HG02678 (cell line): ENCODE measurements at regions not wholly inside any gene's neighbourhood (a gene's known extent, or its start where the extent isn't known, plus 50 kb on each side); places are given as distances from the start of the nearest gene placed in this dataset.
"Not testable (repeated sequence)": the region's sequence is repeated elsewhere in the genome, so short reads cannot be mapped to it uniquely, and the experiment has no call there.

ENCODE experiments used
- ATAC-seq: cut with Tn5 transposase; IDR thresholded peaks from one replicate; pipeline ENCODE4 v1.9.1; 2021; ENCODE audit warnings: mild to moderate bottlenecking, moderate library complexity; ENCODE audit not compliant: unreplicated experiment

DNA sequence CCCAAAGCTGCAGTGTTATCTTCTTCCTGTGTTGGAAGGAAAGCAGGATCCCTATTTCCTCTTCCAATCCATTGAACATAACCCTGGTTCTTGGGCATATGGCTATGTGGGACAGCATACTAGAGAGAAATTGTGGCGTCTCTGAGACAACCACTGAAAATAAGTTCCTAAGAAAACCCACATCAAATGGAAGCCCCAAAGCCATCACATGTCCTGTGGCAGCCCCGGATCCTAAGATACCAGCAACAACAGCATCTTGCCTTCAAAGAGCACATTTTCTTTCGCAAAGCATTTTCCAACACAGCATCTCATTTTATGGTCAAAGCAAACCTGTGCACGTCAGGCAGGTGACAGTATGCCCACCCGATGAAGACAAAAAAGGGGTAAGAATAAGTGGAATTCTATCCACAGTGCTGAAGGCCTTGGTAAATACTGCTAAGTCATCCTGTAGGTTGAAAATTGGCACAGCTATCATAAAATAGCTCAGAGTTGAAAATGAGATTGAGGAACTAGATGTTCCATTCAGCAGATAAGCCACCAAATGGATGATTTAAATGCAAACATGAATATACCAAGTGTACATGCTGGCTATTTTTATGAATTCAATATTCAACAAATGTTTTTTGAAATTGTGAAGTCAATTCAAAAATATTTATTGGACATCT lies 232.2 kb downstream of the DLEU7 start:
- ATAC-seq: no peak

DNA sequence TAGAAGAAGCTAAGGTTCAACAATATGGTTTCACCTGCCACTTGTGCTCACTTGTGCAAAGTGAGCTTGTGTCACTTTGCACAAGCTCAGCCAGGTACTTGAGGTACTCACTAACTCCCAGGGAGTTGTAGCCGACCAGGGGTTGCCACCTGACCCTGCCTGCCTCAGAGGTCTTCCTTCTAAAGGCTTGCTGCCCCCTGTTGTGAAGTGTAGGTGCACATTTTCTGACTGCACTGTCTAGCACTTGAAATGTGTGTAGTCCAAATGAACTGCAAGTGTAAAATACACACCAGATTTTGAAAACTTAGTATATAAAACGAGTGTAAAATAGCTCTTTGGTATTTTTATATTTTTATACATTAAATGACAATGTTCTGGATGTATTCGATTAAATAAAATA lies 230.8 kb downstream of the DLEU7 start:
- ATAC-seq: no peak

DNA sequence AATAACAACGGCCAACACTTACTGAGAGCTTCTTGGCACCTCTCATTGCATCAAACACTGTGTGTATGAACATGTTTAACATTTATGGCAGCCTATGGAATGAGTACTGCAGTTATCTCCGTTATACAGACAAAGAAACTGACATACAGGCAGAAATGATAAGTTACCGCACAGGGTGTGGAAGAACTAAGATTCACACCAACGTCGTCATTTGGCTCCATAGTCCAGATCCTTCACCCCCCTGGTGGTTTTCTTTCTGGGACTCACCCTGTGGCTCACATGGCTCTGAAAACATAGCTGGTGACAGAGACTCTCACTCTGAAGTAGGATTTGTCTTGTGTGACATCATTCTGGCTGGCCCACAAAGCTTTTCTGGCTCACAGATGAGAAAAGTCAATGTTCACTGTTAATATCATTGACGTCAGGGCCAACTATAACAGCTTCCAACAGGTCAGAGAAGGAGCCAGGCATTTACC lies 230.1 kb downstream of the DLEU7 start:
- ATAC-seq: no peak

DNA sequence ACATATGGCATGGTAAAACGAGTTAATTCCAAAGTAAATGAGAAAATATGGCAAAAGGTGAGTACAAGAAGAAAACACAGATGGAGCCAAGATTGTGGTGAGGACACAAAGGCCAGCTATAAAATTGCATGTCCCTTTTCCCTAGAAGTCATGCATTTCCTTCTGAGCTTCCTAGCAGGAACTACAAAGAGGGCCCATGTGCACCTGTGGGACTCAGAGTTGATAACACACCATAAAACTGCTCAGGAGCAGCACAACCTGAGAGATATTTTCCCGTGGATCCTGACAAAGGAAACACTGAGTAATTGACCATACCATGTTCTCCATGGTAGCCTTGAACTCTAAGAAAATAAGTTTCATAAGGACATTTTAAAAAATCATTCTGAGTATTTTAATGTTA lies 228.3 kb downstream of the DLEU7 start:
- ATAC-seq: no peak

DNA sequence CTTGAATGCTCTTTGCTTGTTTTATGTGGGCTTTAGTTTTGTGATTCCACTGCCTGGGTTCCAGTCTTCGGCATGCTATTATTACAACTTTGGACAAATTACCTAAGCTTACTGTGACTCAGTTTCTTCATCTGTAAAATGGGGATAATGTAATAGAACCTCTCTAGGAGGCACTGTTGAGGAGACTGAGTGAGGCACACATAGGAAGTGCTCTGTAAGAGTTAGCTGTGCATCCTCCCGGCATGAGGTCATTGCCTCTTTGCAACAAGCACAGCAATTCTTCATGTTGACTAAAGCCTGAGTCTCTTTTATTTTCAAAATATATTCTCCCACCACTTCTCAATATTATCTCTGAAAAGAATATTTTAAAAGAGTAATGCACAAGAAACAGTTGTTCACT lies 227.4 kb downstream of the DLEU7 start:
- ATAC-seq: no peak

DNA sequence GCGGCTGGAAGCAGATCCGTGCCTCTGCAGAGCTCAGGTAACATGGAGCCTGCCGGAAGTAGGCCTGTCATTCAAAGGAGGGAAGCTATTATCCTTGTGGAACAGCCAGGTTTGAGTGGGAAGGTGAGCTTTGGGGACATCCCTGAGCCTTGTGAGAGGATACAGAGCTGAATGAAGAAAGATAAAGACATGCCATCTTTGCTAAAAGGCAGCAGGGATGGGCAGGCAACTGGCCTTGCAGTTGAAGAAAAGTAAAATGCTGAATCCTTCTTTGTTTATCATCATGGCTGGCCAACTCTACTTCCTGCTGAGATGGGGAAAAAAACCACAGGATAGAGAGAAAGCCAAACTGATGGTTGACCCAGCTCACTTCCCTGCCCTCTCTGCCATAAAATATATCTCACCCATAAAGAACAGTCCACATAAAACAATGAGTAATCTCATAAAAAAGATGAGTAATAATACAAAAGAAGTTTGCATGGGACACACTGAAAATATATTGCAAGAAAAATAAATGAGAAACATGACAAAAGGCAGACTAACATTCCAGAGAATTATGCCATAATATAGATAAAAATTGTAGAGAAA lies 226.3 kb downstream of the DLEU7 start:
- ATAC-seq: no peak

DNA sequence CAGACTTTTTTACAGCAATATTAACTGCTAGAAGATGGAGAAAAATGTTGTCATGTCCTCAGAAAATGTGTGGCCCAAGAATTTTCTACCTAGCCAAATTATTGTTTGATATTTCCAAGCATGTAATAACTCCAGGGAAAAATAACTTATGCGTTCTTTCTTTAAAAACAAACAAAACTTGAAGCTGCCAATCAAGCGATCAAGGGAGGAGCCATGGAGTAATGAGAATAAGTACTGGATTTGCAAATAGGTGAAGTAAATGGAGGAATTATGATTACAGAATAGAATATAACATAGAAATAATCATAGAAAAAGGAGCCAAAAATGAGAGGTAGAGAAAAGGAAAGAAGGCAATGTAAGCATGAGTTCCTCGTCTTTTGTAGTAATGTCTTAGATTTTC lies 225.3 kb downstream of the DLEU7 start:
- ATAC-seq: no peak

DNA sequence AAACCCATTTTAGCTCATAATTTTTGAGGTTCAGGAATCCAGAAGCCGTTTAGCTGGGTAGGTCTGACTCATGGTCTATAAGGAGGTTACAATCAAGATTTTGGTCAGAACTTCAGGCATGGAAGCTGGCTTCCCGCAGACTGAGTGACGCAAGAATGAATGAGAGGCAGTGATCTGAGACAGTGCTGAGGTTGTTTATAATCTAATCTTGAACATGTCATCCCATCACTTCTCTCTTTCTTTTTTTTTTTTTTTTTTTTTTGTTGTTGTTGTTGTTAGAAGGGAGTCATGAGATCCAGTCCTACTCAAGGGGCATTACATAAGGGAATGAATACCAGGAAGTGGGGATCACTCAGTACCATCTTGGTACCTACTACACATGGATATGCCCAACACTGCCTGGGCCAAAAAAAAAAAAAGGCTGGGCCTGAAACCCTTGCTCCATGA lies 217.4 kb downstream of the DLEU7 start:
- no peak for ATAC-seq

DNA sequence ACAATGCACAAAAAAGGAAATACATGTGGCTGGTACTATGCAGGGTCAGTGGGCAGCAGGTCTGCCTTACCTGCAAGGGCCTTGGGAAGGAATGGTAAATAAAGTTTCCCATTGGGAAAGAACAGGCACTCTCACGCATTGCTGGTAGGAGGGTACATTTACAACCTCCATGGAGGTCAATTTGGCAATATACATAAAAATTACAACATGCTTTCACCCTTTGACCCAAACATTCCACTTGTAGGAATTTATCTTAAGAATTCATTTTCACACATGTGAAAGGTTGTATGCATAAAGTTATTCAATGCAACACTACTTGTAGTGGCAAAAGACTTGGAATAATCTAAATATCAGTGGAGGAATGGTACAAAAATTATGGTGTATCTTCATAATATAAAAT lies 216.4 kb downstream of the DLEU7 start:
- no peak for ATAC-seq

DNA sequence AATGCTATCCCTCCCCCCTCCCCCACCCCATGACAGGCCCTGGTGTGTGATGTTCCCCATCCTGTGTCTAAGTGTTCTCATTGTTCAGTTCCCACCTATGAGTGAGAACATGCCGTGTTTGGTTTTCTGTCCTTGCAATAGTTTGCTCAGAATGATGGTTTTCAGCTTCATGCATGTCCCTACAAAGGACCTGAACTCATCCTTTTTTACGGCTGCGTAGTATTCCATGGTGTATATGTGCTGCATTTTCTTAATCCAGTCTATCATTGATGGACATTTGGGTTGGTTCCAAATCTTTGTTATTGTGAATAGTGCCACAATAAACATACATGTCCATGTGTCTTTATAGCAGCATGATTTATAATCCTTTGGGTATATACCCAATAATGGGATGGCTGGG lies 215.0 kb downstream of the DLEU7 start:
- ATAC-seq: not testable (repeated sequence)

DNA sequence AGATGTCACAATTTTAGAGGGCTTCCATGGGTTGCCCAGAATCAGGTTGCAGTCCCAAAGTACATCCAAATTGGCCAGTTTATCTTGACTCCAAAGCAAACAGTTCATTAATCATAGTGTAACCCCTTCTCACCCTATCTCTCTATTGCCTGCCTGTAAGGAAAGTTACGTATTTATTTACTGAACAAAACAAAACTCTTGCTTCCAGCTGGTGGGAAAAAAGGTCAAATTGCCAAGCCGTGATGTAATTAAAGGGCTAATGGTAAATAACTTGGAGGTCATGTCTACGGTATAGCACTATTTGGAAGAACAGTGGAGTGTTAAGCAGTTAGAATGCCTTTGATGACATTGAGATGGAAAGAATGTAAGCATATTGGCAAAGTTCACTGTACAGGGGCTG lies 214.0 kb downstream of the DLEU7 start:
- ATAC-seq: no peak

DNA sequence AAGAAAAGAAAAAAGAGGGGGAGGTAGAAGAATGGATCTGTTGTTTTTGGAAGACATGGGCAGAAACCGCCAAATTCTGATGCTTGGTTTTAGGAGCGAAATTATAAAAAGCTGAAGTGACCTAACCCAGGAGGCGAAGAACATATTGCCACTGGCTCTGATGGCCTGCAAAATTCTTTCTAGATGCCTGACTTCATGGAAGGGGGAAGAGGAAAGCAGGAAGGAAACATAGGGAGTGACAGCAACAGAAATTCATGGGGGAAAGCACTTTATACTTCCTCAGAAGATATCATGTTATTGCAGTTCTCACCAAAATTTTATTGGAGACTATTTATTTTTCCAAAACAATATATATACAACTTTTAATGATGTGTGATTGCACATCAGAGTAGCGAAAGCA lies 213.5 kb downstream of the DLEU7 start:
- ATAC-seq: no peak

DNA sequence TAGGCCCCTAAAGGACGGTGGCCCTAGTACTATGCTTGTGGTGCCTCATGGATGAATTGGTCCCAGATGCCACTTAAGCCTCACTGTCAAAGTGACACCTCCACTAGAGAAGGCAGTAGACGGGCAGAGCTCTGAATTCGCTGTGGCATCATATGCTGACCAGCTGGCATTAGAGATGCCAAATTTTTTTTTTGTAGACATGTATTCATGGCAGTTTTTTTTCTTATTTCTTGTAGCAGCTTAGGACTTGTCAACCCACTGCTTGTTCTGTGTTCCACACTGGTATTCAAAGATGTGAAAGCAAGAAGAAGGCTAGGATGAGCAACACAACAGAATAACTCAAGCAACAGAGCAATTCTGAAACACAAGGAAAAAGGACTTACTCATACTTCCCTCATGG lies 212.5 kb downstream of the DLEU7 start:
- no peak for ATAC-seq

DNA sequence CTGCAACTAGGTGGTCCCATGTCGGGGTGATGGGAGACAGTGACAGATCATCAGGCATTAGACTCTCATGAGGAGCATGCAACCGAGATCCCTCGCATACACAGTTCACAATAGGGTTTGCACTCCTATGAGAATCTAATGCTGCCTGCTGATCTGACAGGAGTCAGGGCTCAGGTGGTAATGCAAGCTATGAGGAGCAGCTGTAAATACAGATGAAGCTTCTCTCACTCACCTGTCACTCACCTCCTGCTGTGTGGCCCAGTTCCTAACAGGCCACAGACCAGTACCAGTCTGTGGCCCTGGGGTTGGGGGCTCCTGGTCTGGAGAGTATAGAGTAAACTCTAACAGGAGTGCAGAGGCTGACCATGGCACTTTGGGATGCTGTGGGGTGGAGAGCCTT lies 209.2 kb downstream of the DLEU7 start:
- ATAC-seq: no peak

DNA sequence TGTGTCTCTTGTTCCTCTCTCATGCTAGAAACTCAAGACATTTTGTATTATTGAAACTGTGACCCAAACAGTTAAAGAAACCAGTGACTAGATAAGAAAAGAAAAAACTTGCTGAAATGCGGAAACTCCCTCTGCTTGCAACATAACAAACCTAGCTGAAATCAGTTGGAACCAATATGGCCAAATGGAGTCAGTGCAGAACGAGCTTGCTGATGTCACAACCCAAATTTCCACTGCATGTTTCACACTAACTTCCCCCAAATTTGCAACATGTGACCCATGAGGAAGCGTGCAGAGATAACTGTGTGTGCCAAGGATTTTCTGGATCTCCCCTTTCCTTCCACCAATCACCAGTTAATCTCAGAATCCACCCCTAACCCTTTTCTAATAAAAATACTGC lies 208.0 kb downstream of the DLEU7 start:
- ATAC-seq: peak; percentile 59

DNA sequence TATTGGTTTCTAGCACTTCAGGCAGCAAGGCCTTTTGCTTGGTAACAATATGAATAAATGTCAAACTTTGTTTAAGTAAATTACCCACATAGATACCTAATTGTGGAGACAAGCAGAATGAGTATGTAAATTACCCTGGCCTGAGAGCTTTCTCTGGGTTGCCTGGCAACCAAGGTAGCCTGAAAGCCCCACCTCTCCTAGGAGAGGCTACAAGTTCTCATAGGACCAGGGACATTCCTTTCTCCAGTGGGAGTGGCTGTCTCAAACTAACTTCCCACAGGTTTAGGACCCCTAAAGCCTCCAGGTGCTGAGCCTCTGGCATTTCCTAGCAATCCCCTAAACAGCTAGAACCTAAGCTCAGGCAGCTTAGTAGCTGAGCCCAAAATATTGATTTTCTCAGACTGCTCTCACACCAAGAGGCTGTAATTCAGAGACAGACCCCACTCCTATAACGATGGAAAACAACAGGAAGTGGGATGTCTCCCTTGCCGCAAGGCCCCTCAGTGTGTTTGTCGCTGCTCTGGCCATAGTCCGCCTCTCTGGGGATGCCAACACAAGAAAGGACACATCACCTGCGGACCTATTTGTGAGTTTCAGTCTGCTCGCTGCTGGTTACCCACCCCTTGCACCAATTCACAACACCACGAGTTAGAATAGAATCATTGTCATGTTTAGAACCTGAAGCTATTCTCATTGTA lies 207.3 kb downstream of the DLEU7 start:
- peak; percentile 78 for ATAC-seq

DNA sequence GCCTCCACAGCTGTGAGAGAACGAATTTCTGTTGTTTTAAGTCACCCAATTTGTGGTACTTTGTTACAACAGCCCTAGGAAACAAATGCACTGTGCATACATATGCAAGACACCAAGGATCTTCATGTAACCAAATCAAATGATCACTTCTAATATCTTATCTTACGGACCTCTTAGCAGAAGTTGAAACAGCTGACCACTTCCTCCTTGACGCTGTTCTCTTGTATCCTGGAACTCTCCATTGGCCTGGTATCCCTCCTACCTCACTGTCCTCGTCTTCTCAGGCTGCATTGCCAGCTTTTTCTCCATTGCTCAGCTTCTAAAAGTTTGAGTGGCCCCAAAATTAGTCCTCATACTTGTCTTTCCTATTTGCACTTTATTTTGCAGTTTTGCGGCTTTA lies 200.4 kb downstream of the DLEU7 start:
- ATAC-seq: no peak

DNA sequence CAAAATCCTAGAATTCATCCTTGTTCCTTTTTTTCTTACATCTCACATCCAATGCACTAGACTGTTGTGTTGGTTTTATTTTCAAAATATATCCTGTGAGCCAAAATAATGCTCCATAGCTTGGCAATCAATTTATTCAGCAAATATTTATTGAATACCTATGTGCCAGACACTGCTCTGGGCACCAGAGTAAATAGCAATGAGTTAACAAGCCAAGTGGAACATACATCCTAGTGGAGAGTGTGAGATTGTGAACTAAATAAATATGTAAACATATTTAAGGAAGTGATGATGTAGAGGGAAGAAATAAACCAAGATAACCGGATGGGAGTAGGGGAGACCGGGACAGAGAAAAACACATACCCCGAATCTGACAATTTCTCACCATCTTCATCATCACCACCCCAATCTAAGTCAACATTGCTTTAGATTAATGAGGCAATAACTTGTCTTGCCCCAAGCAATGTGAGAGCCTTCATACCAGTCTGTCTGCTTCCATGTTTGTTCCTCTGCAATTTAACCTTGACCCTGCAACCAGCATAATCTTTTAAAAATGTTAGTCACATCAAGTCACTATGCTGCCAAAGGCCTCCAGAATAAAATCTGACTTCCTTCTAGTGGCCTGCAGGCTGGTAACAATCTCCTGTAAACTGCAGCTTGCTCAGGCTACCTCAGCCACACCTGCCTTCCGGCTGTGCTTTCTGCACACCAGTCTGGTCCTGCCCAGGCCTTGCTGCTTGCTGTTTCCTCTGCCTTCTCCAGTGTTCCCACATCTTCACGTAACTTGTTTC lies 199.2 kb downstream of the DLEU7 start:
- ATAC-seq: no peak

DNA sequence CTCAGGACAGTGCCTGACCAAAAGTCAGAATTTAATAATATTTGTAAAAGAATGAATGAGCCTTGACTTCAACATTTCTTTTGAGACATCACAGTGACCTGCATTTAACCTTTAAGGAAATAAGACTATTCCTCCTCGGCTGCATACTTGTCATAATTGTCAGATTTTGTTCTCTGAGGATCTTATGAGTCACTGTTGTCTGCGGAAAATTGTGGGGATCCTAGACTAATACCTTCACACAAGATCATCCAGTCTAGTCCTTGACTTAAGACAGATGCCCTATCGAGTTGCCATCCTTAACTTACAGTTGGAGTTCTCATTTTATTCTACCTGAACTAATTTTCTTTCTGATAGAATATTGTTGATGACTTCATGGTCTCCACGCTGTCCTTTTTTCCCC lies 198.4 kb downstream of the DLEU7 start:
- no peak for ATAC-seq

DNA sequence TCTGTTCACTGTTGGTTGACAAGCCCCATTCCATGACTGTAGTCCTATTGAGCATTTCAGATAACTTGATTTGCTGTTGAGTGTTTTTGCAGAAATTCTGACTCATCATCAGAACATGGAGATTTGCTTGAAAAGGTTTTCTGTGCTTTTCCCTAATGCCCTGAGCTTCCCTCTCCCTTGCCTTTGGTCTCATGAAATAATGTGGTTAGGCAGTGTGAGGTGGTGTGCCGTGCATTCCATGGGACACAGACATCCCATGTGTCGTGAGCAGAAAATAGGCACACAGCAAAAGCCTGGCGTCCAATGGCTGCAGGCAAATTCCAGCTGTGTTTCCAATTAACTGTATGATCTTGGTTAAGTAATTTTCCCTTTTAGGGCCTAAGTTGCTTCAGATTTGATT lies 197.4 kb downstream of the DLEU7 start:
- no peak for ATAC-seq

DNA sequence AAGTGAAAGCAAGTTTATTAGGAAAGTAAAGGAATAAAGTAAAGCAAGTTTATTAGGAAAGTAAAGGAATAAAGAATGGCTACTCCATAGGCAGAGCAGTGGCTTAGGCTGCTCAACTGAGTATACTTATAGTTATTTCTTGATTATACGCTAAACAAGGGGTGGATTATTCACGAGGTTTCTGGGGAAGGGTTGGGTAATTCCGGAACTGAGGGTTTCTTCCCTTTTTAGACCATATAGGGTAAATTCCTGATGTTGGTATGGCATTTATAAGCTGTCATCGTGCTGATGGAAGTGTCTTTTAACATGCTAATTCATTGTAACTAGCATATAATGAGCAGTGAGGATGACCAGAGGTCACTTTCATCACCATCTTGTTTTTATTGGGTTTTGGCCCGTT lies 194.3 kb downstream of the DLEU7 start:
- ATAC-seq: no peak
